ENCODE measurements at regions not wholly inside any gene's neighbourhood (a gene's known extent, or its start where the extent isn't known, plus 50 kb on each side); places are given as distances from the start of the nearest gene placed in this dataset.

DNA sequence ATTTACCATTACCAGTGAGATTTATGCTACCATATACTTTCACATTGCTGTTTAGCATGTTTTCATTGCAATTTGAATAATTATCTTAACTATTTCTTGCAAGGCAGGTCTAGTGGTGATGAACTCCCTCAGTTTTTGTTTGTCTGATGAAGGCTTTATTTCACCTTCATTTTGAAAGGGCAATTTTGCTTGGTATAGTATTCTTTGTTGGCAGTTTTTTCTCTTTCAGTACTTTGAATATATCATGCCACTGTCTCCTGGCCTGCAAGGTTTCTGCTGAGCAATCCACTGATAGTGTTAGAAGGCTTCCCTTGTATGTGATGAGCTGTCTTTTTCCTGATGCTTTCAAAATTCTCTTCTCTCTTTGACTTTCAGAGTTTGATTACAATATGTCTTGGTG is 188.0 kb downstream of the MARCHF11 start:
- TF ChIP-seq, protein P1, sequence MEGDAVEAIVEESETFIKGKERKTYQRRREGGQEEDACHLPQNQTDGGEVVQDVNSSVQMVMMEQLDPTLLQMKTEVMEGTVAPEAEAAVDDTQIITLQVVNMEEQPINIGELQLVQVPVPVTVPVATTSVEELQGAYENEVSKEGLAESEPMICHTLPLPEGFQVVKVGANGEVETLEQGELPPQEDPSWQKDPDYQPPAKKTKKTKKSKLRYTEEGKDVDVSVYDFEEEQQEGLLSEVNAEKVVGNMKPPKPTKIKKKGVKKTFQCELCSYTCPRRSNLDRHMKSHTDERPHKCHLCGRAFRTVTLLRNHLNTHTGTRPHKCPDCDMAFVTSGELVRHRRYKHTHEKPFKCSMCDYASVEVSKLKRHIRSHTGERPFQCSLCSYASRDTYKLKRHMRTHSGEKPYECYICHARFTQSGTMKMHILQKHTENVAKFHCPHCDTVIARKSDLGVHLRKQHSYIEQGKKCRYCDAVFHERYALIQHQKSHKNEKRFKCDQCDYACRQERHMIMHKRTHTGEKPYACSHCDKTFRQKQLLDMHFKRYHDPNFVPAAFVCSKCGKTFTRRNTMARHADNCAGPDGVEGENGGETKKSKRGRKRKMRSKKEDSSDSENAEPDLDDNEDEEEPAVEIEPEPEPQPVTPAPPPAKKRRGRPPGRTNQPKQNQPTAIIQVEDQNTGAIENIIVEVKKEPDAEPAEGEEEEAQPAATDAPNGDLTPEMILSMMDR (IDR thresholded peaks at IDR 0.05; ENCODE audit: insufficient read depth, low read depth, low read length): no peak
- no peaks in the 10 kb centered on the region for H3K36me3 ChIP-seq (ENCODE audit: control insufficient read depth, insufficient read depth, low read length)
- no peak for DNase-seq (ENCODE audit: low read depth)
- H3K4me3 ChIP-seq (ENCODE audit: low read depth, low read length): no peak overlapping the region
- CTCF ChIA-PET: interaction anchor here (0.6 to 1.2 kb wide), 3 partner anchors 491 to 644 kb away, joined by 3 to 6 read pairs (median 3); partner anchors contain the start of gene FBXL7
- POLR2A ChIA-PET: no interaction called here
- no peaks in the 10 kb centered on the region for H3K27me3 ChIP-seq (ENCODE audit: control insufficient read depth, insufficient read depth, low read length)

Measured in BJ (cell line).